ENCODE measurements at regions not wholly inside any gene's neighbourhood (a gene's known extent, or its start where the extent isn't known, plus 50 kb on each side); places are given as distances from the start of the nearest gene placed in this dataset.

DNA sequence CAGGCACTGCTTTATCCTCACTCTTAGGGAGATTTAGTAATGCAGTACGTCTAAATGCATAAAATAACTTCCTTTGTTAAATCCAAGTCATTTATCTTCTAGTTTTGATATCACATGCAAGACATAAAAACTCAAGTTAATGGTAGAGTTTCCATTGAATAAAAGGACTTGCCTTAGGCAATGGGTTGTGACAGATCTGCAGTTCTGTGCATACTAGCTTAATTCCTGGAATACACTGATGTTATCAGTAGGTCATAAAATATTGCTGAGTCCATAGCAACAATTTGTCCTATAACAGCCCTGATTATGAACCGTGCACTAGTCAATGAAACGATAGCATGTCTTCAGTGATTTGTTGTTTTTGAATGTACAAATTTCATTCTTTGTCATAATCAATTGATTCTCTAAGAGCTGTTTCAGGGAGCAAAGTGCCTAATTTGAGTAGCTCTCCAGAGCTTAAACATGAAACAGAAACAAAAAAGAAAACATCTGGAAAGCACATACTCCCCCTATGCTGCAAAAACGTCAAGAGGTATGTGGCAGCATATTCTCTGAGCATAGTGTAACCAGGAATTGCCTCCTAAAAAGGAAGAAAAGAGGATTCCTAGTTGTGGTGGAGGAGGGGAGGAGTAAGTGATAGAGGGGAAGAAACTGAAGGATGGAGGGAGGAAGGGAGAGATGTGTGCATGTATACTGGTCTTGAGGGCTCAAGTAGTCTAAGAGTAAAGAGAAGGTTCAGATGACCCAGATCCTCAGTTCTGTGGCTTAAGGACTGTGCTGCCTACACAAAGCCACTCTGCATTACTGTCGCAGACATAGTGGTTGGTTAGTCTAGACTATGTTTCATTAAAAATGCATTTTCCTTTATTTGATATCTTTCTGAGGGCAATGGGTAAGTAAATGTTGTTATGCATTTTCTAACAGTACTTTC, 589.2 kb downstream of the PRR16 start:
- Histone ChIP-seq H3K9ac (ENCODE audit: insufficient read depth in 1 of 2, low read depth in 2 of 2, low read length in 2 of 2) (no peak overlapping the region), H4K20me1 (replicated peaks; ENCODE audit: control insufficient read depth, insufficient read depth, low read length) (no peaks in the 10 kb centered on the region), H3K36me3 (ENCODE audit: control insufficient read depth, insufficient read depth, low read length) (no peaks in the 10 kb centered on the region), H3K4me3 (no peak overlapping the region), H3K9me3 (replicated peaks; ENCODE audit: control insufficient read depth, insufficient read depth, low read depth, low read length) (no peaks in the 10 kb centered on the region; the same call in none of the 2 replicates), H3K79me2 (ENCODE audit: control insufficient read depth, insufficient read depth, low read length) (no peaks in the 10 kb centered on the region), H3K4me2 (ENCODE audit: insufficient read depth, low read length) (no peak overlapping the region), H3K9me1 (ENCODE audit: control insufficient read depth, insufficient read depth, low read length) (no peaks in the 10 kb centered on the region), H3K27ac (ENCODE audit: extremely low read depth, low read depth, low read length) (no peak overlapping the region), H3K4me1 (replicated peaks in 1 of 2; ENCODE audit: control insufficient read depth in 2 of 2, insufficient read depth in 2 of 2, low read length in 2 of 2) (no peaks in the 10 kb centered on the region), H2AFZ (ENCODE audit: low read depth, low read length) (no peak overlapping the region), H3K27me3 (ENCODE audit: control insufficient read depth in 2 of 2, insufficient read depth in 2 of 2, low read length in 2 of 2) (no peaks in the 10 kb centered on the region)
- BruUV-seq (replicated peaks): no TSS peak
- DNase-seq (ENCODE audit: extremely low read depth in 1 of 4, low spot score in 3 of 4): no peak
- ATAC-seq: no peak
- in situ Hi-C loops (cut with MboI): no loop called here
- intact Hi-C loops (cut with micrococcal nuclease): no loop called here
- ChIA-PET CTCF (ENCODE audit: low intra/inter-chr PET ratio) (interaction anchor here (0.6 kb wide), 1 partner anchor 311 kb away, joined by 3 read pairs; no protein-coding TSS in a partner anchor), POLR2A (no interaction called here)
- FAIRE-seq: no peak
- TF ChIP-seq ZNF311 (CRISPR knock-in tag; IDR thresholded peaks at IDR 0.05): no peak
- 0 out of 2 replicates have a peak, but pooled peaks have one; percentile 19 for TF ChIP-seq STAT5A (IDR thresholded peaks at IDR 0.05; ENCODE audit: borderline replicate concordance, low read length)
- TF ChIP-seq, protein P1, sequence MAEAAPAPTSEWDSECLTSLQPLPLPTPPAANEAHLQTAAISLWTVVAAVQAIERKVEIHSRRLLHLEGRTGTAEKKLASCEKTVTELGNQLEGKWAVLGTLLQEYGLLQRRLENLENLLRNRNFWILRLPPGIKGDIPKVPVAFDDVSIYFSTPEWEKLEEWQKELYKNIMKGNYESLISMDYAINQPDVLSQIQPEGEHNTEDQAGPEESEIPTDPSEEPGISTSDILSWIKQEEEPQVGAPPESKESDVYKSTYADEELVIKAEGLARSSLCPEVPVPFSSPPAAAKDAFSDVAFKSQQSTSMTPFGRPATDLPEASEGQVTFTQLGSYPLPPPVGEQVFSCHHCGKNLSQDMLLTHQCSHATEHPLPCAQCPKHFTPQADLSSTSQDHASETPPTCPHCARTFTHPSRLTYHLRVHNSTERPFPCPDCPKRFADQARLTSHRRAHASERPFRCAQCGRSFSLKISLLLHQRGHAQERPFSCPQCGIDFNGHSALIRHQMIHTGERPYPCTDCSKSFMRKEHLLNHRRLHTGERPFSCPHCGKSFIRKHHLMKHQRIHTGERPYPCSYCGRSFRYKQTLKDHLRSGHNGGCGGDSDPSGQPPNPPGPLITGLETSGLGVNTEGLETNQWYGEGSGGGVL (CRISPR knock-in tag; IDR thresholded peaks at IDR 0.05): no peak
- no peak for TF ChIP-seq SMARCC2 (IDR thresholded peaks at IDR 0.05; ENCODE audit: low read depth)
- TF ChIP-seq RFX1 (IDR thresholded peaks at IDR 0.05): 0 out of 2 replicates have a peak, but pooled peaks have one; percentile 8
- 4% methylated on average over 5 of the region's 5 CpGs for WGBS (ENCODE audit: insufficient coverage, low coverage, missing lambda C conversion rate)

Data from K562 (cell line).